GM12874 (cell line): ENCODE measurements at regions not wholly inside any gene's neighbourhood (a gene's known extent, or its start where the extent isn't known, plus 50 kb on each side); places are given as distances from the start of the nearest gene placed in this dataset.

Experiments
- CTCF ChIP-seq: IDR thresholded peaks from 2 replicates; pipeline ENCODE4 v1.5.1; 2011; ENCODE audit warnings: low read depth, mild to moderate bottlenecking, control low read depth, low read length, moderate library complexity; ENCODE audit not compliant: insufficient read depth

GRCh38 chr2:14231391-14231898 lies 401.1 kb upstream of the LRATD1 start:
- no peak for TF ChIP-seq CTCF

DNA sequence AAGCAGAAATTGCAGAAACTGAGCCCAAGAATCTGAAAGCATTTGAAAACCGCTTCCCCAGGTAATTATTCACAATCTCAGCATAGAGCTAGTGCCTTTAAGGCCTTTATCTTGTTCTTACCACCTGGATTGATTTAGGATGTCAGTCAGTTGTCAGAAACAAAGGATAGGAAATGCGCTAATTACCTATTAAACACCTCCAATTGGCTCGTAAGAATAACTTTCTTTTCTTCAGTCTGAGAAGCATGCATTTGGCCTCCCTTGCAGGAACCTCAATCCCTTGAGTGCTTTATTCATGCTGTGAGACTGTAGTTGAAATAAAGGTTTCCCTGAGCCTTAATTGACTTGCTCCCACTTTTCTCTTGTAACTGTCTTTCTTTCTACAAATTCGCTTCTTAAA lies 400.3 kb upstream of the LRATD1 start:
- TF ChIP-seq CTCF = no peak

- no peak for TF ChIP-seq CTCF
These were observed 397.6 kb upstream of the LRATD1 start for GRCh38 chr2:14234911-14235310.

GRCh38 chr2:14235667-14236066 lies 396.9 kb upstream of the LRATD1 start:
- no peak for TF ChIP-seq CTCF

DNA sequence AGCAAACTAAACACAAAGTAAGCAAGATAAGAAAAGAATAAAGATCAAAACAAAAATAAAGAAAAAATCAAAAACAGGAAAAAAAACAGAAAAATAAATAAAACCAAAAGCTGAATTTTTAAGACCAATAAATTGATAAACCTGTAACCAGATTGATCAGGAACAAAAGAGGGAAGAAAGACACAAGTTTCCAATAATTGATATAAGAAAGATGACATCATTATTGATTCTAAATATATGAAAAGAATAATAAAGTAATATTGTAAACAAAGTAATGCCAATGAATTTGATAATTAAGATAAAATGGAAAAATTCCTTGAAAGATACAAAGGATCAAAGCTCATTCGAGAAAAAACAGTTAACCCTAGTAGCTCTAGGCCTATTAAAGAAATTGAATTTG lies 394.6 kb upstream of the LRATD1 start:
- no peak for TF ChIP-seq CTCF

DNA sequence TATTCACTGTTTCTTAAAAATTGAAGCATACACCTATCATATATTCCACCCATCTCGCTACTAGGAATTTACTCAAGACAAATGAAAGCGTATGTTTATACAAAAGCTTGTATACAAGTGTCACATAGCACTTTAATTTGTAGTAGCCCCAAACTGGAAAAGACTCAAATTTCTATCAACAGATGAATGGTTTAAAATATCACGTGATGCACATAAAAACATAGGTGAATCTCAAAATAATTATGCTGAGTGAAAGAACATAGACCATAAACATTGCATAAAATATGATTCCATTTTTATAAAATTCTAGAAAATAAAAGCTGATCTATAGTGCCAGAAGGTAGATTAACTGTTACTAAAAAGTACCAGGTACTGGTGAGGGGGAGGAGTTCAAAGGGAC lies 392.9 kb upstream of the LRATD1 start:
- no peak for TF ChIP-seq CTCF

GRCh38 chr2:14240868-14241267 lies 391.6 kb upstream of the LRATD1 start:
- no peak for TF ChIP-seq CTCF

DNA sequence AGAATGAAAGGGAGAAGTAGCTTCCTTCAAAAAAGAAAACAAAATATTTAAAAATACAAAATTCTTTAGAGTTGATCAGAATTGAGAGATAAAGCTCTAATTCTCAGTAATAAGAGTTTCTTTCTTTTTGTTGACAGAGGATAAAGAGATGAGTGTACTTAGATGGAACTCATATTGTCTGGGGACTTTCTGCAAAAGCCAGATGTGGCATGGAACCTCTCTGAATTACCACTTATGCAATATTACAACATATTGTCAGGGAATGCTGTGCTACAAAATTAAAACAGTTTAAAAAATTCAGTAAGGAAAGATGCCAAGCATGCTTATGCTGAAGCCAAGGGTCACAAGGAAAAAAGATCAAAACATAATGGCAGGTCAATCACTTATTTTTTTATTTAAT lies 386.6 kb upstream of the LRATD1 start:
- TF ChIP-seq CTCF = no peak
